B cell (primary cell): ENCODE measurements at regions not wholly inside any gene's neighbourhood (a gene's known extent, or its start where the extent isn't known, plus 50 kb on each side); places are given as distances from the start of the nearest gene placed in this dataset.

ENCODE experiments used
- CTCF ChIP-seq: fragments of 200-600 bp; IDR thresholded peaks from one replicate; pipeline ENCODE4 v1.8.0; 2022; ENCODE audit warnings: antibody characterized with exemption, mild to moderate bottlenecking
- EZH2 ChIP-seq: IDR thresholded peaks from 2 replicates; pipeline ENCODE4 v1.6.1; 2012; ENCODE audit warnings: borderline replicate concordance, low read depth, mild to moderate bottlenecking, moderate library complexity, low read length; ENCODE audit not compliant: insufficient read depth, poor library complexity, severe bottlenecking

- no peak for TF ChIP-seq EZH2
- TF ChIP-seq CTCF, result no peak
Observed at GRCh38 chr3:64414043-64414442, 188.8 kb upstream of the PRICKLE2 start.
